Astrocyte of the cerebellum (primary cell): ENCODE measurements at regions not wholly inside any gene's neighbourhood (a gene's known extent, or its start where the extent isn't known, plus 50 kb on each side); places are given as distances from the start of the nearest gene placed in this dataset.

Source experiments
- DNase-seq: peaks from one replicate; pipeline ENCODE4 v3.0.0-alpha.2; 2011; ENCODE audit warnings: low read depth
- H3K4me3 ChIP-seq: 2 replicates; pipeline ENCODE4 v1.5.1; 2011; ENCODE audit warnings: mild to moderate bottlenecking, low read depth, low read length, moderate library complexity
- in situ Hi-C: cut with HindIII; loops from 2 replicates; pipeline ENCODE4 v1.10.0; 2017; ENCODE audit warnings: low sequenced_read_pairs
- TF ChIP-seq, protein P1 (sequence below): IDR thresholded peaks from 2 replicates; pipeline ENCODE4 v1.5.1; 2012; ENCODE audit warnings: low read length, low read depth, moderate library complexity, mild to moderate bottlenecking; ENCODE audit errors: missing control alignments

DNA sequence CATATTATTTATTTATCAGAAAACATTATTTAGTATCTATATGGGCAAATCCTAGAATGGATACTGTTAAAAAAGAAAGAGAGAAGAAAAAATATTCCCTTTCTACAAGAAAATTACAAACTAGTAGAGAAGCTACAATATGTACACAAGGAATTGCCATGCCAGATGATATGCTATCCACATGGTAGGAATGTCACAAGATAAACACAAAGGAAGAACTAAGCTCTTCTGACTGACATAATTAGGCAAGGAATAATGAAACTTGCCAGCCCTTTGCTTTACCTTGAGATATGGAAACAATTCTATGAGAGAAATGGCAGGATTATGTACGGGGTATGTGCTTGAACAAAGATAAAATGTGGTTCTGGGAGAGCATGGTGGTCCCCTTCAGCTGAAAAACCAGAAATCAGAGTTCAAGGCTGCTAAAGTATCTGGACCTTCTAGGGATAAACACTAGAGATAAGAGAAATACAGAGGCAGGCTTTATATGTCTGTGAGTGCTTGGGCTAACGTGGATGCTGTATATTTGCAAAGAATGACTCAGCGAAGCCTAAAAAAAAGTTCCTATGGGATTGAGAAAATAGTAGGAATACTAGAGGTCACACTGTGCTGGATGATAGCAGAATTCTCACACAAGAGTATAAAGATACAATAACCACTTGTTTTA, 451.6 kb downstream of the TLE1 start:
- no peak overlapping the region for H3K4me3 ChIP-seq
- no peak for DNase-seq
- in situ Hi-C loops = no loop called here
- TF ChIP-seq, protein P1, sequence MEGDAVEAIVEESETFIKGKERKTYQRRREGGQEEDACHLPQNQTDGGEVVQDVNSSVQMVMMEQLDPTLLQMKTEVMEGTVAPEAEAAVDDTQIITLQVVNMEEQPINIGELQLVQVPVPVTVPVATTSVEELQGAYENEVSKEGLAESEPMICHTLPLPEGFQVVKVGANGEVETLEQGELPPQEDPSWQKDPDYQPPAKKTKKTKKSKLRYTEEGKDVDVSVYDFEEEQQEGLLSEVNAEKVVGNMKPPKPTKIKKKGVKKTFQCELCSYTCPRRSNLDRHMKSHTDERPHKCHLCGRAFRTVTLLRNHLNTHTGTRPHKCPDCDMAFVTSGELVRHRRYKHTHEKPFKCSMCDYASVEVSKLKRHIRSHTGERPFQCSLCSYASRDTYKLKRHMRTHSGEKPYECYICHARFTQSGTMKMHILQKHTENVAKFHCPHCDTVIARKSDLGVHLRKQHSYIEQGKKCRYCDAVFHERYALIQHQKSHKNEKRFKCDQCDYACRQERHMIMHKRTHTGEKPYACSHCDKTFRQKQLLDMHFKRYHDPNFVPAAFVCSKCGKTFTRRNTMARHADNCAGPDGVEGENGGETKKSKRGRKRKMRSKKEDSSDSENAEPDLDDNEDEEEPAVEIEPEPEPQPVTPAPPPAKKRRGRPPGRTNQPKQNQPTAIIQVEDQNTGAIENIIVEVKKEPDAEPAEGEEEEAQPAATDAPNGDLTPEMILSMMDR = no peak

DNA sequence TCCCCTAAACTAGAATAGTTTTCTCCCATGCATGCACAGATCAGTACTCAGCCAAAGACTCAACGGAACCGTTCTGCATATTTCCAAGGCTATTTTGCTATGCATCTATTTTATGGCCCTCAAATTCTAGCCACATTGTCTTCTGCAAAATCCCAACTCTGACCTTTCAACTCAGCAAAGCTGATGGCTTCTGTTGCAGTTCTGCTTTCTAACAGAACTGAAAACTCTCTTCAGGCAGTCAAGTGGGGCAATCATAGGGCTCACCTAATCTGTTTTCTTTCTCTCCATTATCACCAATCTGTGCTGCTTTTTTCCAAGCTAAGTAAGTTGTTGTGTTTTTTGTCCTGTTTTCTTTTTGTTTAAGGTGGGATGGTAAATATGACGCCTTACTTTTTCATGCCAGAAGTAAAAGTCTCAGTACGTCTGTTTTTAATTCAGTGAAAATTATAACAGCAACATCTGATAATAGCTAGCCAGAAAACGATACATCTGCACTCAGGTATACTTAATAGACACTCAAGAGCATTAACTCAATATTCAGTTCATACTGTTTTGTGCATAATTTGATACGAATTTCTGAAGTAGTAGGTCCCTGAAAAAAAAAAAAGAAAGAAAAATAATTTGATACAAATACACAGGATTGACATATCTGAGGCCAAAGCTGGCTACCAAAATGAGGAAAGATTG, 454.3 kb downstream of the TLE1 start:
- TF ChIP-seq, protein P1 = no peak

DNA sequence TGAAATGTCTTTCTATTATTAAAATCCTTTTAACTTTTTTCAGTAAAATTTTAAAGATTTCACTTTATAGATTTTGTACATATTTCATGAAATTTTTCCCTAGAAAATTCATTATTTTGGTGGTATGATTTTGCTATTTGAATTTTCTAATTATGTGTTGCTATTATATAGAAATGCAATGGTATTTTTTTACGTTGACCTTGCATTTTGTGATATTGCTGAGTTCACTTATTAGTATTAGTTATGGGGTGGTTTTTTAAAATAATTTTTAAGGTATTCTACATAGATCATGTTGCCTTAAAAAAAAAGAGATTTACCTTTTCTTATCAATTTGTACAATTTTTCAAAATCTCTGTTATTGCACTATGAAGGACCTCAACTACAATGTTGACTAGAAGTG, 458.3 kb downstream of the TLE1 start:
- in situ Hi-C loops = no loop called here
- TF ChIP-seq, protein P1 = no peak
- DNase-seq = no peak
- H3K4me3 ChIP-seq = no peak overlapping the region

More for the DNA sequence above, 454.3 kb downstream of the TLE1 start:
- no peak for DNase-seq
- H3K4me3 ChIP-seq = no peak overlapping the region
- in situ Hi-C loops = no loop called here

DNA sequence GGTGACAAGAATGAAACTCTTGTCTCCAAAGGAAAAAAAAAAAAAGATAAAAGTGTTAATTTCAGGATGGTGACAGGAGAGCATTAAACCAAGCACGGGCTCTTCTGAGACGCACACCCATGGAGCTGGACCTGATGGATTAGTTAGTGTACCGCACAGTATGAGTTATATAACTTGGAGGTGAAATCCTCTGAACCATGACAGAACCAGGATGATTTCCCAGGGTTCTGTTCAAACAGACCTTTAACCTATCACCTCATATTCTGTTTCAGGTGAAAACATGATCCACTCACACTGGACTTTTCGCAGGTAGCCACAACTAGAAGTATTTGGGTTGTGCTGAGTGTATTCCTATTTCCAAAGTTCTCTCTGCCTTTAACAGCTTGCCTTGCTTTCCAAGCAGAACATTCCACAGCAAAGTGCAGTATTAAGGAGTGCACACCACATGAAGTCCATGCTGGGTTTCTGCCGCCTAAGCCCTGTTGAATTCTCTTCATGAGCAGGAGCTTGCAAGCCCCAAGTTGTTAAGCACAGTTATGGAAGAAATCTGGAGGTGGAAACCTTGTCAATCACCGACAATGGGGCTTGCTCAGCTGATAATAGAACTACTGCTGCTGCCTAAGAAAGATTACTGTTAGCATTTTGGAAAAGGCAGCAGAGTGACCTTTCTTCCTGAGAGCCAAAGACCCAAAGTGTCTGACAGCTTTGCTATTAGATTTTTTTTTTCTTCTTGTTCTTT, 461.7 kb downstream of the TLE1 start:
- DNase-seq = no peak
- in situ Hi-C loops = no loop called here
- TF ChIP-seq, protein P1 = no peak
- H3K4me3 ChIP-seq = no peak overlapping the region

DNA sequence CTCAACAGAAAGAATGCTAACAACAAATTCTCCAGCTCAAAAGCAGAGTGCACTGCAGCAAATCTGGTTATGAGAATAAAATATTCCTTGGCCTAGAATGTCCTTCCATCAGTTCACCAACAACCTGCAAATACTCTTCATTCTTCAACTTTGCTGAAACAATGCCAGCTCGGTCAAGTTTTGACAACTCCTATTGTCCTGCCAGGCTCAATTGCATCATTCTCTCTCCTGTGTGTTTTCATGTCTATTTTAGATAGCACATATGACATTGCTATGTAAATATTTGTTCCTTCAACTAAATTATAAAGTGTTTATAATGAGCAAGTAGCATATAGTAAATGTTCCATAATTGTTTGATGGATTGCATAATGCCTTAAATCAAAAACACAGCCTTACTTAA, 463.8 kb downstream of the TLE1 start:
- DNase-seq = no peak
- no peak overlapping the region for H3K4me3 ChIP-seq
- in situ Hi-C loops = no loop called here
- TF ChIP-seq, protein P1 = no peak

DNA sequence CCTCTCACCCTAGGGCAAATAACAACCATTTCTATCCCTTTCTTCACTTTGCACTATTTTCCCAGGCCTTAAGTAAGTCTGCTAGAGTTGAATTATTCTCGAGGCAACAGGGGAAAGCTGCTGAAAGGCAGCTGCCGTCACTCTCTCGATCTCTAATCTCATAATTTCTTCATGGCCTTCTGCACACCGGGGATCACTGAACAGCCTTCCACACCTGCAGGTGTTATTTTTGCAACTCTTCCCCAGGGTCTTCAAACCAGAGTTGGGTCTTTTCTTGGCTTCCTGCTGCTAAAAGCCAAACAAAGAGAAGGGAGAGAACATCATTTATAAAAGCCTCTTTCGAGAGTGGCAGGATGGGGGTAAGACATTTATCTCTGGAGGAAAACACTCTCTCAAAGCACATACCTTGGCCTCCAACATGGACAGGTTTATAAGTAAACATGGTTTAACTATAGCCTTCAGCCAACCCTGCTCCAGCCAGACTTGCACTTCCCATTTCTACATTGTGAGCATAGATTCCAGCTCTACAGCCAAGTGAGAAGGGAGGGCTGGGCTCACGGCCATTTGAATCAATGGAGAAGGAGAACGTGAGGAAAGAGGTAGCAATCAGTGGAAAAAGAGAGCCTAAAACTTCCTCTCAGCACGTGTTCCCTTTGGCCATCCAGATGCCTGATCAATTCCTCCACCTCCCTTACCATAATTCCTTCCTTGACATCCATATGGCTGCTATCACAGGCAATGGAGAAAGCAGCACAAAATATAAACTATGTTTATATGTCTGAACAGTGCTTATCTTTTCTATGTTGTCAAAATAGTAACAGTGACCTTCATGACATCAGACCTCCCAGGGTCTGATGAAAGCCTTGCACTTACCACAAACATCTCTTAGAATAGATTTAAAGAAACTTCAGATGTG, 464.9 kb downstream of the TLE1 start:
- no peak overlapping the region for H3K4me3 ChIP-seq
- in situ Hi-C loops = no loop called here
- no peak for DNase-seq
- TF ChIP-seq, protein P1 = no peak
